Activated naive CD4-positive, alpha-beta T cell treated with anti-CD3 and anti-CD28 coated beads, Interleukin-2, amount 10 ng/mL, durations not matched to agents 7 days and 5 days (primary cell): ENCODE measurements at regions not wholly inside any gene's neighbourhood (a gene's known extent, or its start where the extent isn't known, plus 50 kb on each side); places are given as distances from the start of the nearest gene placed in this dataset.

Source experiments
- CTCF ChIA-PET: fragments of 350-600 bp; sonication (Branson Sonifier 250); formaldehyde crosslinking; loops from one replicate; lab custom pipeline; 2021; ENCODE audit warnings: antibody characterized with exemption; lab: Charles Lee
- DNase-seq: peaks from one replicate; pipeline ENCODE4 v3.0.0-alpha.2; 2020
- H3K27ac Mint-ChIP-seq: one replicate; pipeline ENCODE4 v1.8.0; 2021; ENCODE audit warnings: mild to moderate bottlenecking, moderate library complexity, mixed read lengths
- H3K27me3 Mint-ChIP-seq: one replicate; pipeline ENCODE4 v1.8.0; 2021; ENCODE audit warnings: mild to moderate bottlenecking, mixed read lengths
- H3K36me3 Mint-ChIP-seq: one replicate; pipeline ENCODE4 v1.8.0; 2021; ENCODE audit warnings: mixed read lengths
- H3K4me1 Mint-ChIP-seq: one replicate; pipeline ENCODE4 v1.8.0; 2021; ENCODE audit warnings: mixed read lengths
- H3K4me3 Mint-ChIP-seq: one replicate; pipeline ENCODE4 v1.8.0; 2021; ENCODE audit warnings: mild to moderate bottlenecking, moderate library complexity, mixed read lengths
- H3K9me3 Mint-ChIP-seq: one replicate; pipeline ENCODE4 v1.8.0; 2021; ENCODE audit warnings: mixed read lengths

DNA sequence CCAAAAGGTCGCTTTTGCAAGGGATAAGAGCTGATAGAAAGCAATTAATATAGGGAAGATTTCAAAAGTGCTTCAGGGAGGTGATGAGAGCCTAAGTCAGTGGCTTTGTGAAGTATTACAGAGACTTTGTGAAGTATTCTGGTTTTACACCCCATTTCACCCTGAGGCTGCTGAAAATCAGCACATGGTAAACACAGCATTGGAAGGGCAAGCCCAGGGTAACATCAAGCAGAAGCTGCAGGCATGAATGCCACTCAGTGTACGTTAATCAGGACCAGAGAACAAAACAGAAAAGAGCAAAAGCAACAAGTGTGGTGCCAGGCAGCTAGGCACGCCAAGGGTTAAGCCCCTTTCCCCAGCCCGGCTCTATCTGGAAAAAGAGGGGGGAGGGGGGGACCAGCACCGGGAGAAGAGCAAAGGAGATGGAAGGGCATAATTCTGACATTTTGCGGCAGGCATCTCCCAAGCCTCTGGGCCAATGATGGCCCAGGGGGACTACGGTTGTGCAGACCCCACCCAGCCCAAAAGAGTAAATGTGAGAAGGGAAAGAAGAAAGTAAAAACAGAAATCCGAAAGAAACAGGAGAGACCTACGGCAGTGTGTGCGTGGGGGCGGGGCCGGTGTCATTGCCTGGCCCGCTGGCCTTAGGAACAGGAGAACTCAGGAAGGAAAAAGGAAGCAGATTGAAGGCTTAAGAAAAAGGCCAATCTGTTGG lies 58.9 kb downstream of the DHRS2 start:
- Mint-ChIP-seq H3K27me3 (no peaks in the 10 kb centered on the region), H3K4me1 (no peaks in the 10 kb centered on the region), H3K9me3 (no peaks in the 10 kb centered on the region), H3K36me3 (no peaks in the 10 kb centered on the region), H3K27ac (no peak overlapping the region), H3K4me3 (no peak overlapping the region)
- DNase-seq = no peak
- CTCF ChIA-PET = no interaction called here

DNA sequence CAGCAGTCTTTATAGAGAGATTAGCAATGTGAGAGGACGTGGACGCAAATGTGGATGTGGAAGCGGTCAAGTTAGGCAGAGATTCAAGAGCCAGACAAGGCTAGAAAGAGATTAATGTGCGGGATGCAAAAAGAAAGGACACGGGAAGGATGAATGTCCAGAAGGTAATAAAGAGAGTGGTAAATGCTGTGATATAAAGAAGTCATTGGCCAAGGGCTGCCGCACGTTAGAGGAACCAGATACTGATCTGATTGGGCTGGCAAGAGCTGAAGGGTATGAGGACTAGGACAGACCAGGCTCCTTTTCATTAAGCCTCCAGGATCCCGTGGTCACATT lies 59.5 kb downstream of the DHRS2 start:
- no peaks in the 10 kb centered on the region for H3K9me3 Mint-ChIP-seq

GRCh38 chr14:23696701-23697239 lies 60.6 kb downstream of the DHRS2 start:
- Mint-ChIP-seq H3K4me3 (no peak overlapping the region), H3K27me3 (peaks cover 10% of the 10 kb centered on the region), H3K4me1 (no peaks in the 10 kb centered on the region), H3K27ac (no peak overlapping the region), H3K9me3 (no peaks in the 10 kb centered on the region), H3K36me3 (no peaks in the 10 kb centered on the region)
- DNase-seq = no peak
- CTCF ChIA-PET = interaction anchor here (1.0 kb wide), 1 partner anchor 65 kb away, joined by 4 read pairs; no protein-coding TSS in a partner anchor

More for the DNA sequence above, 59.5 kb downstream of the DHRS2 start:
- Mint-ChIP-seq H3K4me1 (no peaks in the 10 kb centered on the region), H3K4me3 (no peak overlapping the region), H3K27ac (no peak overlapping the region), H3K36me3 (no peaks in the 10 kb centered on the region), H3K27me3 (no peaks in the 10 kb centered on the region)
- DNase-seq = no peak
- CTCF ChIA-PET = interaction anchor here (1.0 kb wide), 1 partner anchor 63 kb away, joined by 4 read pairs; no protein-coding TSS in a partner anchor

DNA sequence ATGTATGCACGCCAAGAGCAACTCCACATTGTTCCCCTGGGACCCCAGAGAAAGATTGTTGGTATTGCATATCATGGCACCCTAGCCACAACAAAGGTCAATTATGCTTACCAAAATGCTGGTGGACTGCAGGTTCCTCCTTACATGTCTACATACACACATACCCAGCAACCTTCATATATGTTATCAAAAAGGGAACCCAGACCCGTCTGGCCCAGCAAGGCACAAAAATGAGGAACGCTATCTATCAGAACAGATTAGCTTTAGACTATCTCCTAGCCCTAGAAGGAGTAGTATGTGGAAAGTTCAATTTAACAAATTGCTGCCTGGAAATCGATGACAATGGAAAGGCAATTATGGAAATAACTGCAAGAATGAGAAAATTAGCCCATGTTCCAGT lies 61.5 kb downstream of the DHRS2 start:
- no peak overlapping the region for H3K4me3 Mint-ChIP-seq
- H3K36me3 Mint-ChIP-seq = no peaks in the 10 kb centered on the region
- no peak overlapping the region for H3K27ac Mint-ChIP-seq
- H3K4me1 Mint-ChIP-seq = no peaks in the 10 kb centered on the region
- CTCF ChIA-PET = no interaction called here
- H3K27me3 Mint-ChIP-seq = peaks cover 11% of the 10 kb centered on the region
- peaks cover under 1% of the 10 kb centered on the region for H3K9me3 Mint-ChIP-seq
- DNase-seq = no peak

GRCh38 chr14:23702656-23703426 lies 66.7 kb downstream of the DHRS2 start:
- Mint-ChIP-seq H3K27ac (no peak overlapping the region), H3K9me3 (peaks cover 22% of the 10 kb centered on the region), H3K4me3 (no peak overlapping the region), H3K27me3 (peaks cover 11% of the 10 kb centered on the region), H3K36me3 (no peaks in the 10 kb centered on the region), H3K4me1 (no peaks in the 10 kb centered on the region)
- no peak for DNase-seq
- CTCF ChIA-PET = no interaction called here

DNA sequence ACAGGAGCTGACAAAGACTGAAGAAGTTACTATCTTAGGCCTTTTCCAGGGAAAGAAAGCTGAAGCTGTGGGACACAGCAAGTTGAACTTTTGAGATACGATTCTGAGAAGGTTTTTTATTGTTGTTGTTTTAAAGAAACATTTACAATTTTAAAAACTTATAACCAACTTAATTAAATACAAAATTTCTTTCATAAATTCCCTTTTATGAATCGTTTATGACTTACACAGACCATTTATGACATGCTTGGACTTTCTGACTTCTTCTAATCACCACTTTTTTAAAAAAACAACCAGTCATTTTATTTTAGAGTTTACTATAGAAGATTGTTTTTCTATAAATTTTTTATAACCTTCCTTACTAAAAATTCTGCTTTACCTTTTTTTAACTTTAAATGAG lies 68.7 kb downstream of the DHRS2 start:
- no peak overlapping the region for H3K27ac Mint-ChIP-seq
- CTCF ChIA-PET = no interaction called here
- no peaks in the 10 kb centered on the region for H3K36me3 Mint-ChIP-seq
- H3K9me3 Mint-ChIP-seq = peaks cover 22% of the 10 kb centered on the region
- no peak overlapping the region for H3K4me3 Mint-ChIP-seq
- no peak for DNase-seq
- no peaks in the 10 kb centered on the region for H3K4me1 Mint-ChIP-seq
- H3K27me3 Mint-ChIP-seq = peaks cover 11% of the 10 kb centered on the region

- H3K9me3 Mint-ChIP-seq = peaks cover 22% of the 10 kb centered on the region
- no peak overlapping the region for H3K4me3 Mint-ChIP-seq
- no peak overlapping the region for H3K27ac Mint-ChIP-seq
- CTCF ChIA-PET = interaction anchor here (0.6 to 1.0 kb wide), 2 partner anchors 20 to 75 kb away, joined by 3 read pairs; no protein-coding TSS in a partner anchor
- no peaks in the 10 kb centered on the region for H3K4me1 Mint-ChIP-seq
- H3K36me3 Mint-ChIP-seq = no peaks in the 10 kb centered on the region
- DNase-seq = no peak
- H3K27me3 Mint-ChIP-seq = no peaks in the 10 kb centered on the region
These were observed 71.3 kb downstream of the DHRS2 start for GRCh38 chr14:23707415-23707814.

DNA sequence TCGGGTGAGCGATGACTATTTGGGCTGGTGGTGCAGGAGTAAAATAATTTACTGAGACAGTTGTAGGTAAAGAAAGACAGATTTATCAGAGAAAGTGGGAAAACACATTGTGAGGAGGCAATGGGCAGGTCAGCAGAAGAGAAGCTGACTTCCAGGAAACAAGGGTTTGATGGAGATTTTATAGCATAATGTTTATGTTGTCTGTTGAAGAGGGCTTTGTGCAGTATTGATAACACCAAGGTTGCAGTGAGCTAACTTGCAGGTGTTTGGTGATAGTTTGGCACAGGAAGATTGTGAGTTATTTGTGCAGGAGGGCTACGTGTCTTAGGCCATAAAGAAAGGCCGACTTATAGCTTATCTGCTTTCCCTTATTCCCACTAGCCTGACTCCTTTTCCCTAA lies 72.2 kb downstream of the DHRS2 start:
- no peak overlapping the region for H3K27ac Mint-ChIP-seq
- no peak for DNase-seq
- CTCF ChIA-PET = interaction anchor here (1.0 kb wide), 1 partner anchor 76 kb away, joined by 3 read pairs; no protein-coding TSS in a partner anchor
- H3K4me3 Mint-ChIP-seq = no peak overlapping the region
- H3K9me3 Mint-ChIP-seq = peaks cover 17% of the 10 kb centered on the region
- H3K27me3 Mint-ChIP-seq = no peaks in the 10 kb centered on the region
- H3K36me3 Mint-ChIP-seq = no peaks in the 10 kb centered on the region
- H3K4me1 Mint-ChIP-seq = no peaks in the 10 kb centered on the region

- no peak for DNase-seq
- CTCF ChIA-PET = no interaction called here
- Mint-ChIP-seq H3K4me3 (no peak overlapping the region), H3K9me3 (peaks cover 13% of the 10 kb centered on the region), H3K36me3 (no peaks in the 10 kb centered on the region), H3K27me3 (no peaks in the 10 kb centered on the region), H3K4me1 (no peaks in the 10 kb centered on the region), H3K27ac (no peak overlapping the region)
These were observed 73.8 kb downstream of the DHRS2 start for GRCh38 chr14:23709923-23710322.

DNA sequence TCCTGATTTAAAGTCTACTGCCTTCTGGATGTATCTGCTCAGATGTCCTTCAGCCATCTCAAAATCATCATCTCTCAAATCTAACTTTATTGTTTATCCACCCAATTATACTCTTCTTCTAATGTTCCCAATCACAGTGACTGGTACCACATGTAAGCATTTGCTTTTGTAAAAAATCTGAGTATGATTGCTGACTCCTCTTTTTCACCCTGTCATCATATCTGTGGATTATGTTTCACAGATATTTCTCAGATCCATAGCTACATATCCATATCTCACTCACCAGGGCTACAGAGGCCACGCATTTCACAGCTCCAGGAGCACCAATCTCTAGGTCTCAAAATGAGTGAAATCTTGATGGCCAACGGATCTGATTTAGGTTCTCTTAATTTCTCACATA lies 76.1 kb downstream of the DHRS2 start:
- CTCF ChIA-PET = no interaction called here
- H3K4me3 Mint-ChIP-seq = no peak overlapping the region
- H3K4me1 Mint-ChIP-seq = no peaks in the 10 kb centered on the region
- H3K27ac Mint-ChIP-seq = no peak overlapping the region
- no peak for DNase-seq
- no peaks in the 10 kb centered on the region for H3K36me3 Mint-ChIP-seq
- peaks cover 1% of the 10 kb centered on the region for H3K9me3 Mint-ChIP-seq
- no peaks in the 10 kb centered on the region for H3K27me3 Mint-ChIP-seq

DNA sequence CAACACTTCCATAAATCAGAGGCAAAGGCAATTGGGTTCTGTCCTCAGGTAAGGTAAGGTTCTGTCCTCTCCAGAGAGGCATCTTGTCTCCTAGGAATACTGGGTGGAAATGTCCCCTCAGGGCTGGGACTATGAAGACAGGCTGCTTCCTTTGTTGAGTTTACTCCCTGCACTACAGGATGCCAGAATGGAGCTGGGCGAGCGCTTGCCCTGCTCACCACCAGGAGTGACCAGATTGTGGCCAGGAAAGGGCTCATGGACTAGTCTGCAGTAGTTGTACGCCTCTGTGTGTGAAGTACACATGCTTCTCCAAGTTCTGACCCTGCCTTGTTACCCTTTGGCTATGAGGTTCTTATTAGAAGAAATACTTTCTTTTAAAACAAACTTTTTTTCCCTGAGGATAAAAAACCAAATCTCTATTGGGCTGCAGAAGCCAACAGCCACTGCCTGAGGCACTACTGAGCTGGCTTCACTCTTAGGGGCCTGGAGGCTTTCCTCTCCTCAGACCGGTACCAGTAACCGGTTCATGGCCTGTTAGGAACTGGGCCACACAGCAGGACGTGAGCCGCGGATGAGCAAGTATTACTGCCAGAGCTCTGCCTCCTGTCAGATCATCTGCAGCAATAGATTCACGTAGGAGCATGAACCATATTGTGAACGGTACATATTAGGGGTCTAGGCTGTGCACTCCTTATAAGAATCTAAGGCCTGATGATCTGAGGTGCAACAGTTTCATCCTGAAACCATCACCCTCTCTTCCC lies 83.2 kb downstream of the DHRS2 start:
- no peaks in the 10 kb centered on the region for H3K36me3 Mint-ChIP-seq
- no peak overlapping the region for H3K27ac Mint-ChIP-seq
- CTCF ChIA-PET = no interaction called here
- H3K4me3 Mint-ChIP-seq = no peak overlapping the region
- H3K4me1 Mint-ChIP-seq = no peaks in the 10 kb centered on the region
- H3K9me3 Mint-ChIP-seq = no peaks in the 10 kb centered on the region
- H3K27me3 Mint-ChIP-seq = peaks cover 4% of the 10 kb centered on the region
- no peak for DNase-seq

GRCh38 chr14:23722675-23723074 lies 86.5 kb downstream of the DHRS2 start:
- no peaks in the 10 kb centered on the region for H3K36me3 Mint-ChIP-seq

DNA sequence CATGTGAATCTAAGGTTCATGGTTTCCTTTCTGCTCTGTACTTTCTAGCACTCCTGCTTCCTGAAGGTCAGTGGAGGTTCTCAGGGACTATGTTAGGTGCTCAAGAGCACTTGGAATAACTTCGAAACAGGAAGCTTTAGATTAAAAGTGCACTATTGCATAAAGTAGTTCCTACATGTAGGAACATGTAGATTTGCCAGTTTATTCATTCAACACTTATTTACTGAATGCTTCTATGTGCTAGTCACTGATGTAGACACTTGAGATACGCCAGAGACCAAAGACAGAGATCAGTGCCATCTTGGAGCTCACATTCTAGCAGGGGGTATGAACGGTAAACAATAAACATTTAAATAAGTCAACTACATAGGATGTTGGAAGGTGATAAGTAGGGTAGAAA lies 87.7 kb downstream of the DHRS2 start:
- no peak for DNase-seq
- H3K9me3 Mint-ChIP-seq = no peaks in the 10 kb centered on the region
- CTCF ChIA-PET = no interaction called here

More at GRCh38 chr14:23722675-23723074, 86.5 kb downstream of the DHRS2 start:
- CTCF ChIA-PET = interaction anchor here (1.0 kb wide), 1 partner anchor 188 kb away, joined by 3 read pairs; no protein-coding TSS in a partner anchor
- no peak for DNase-seq
- Mint-ChIP-seq H3K4me1 (no peaks in the 10 kb centered on the region), H3K27ac (no peak overlapping the region), H3K4me3 (no peak overlapping the region), H3K9me3 (no peaks in the 10 kb centered on the region), H3K27me3 (peaks cover 4% of the 10 kb centered on the region)

GRCh38 chr14:23725528-23725927 lies 89.4 kb downstream of the DHRS2 start:
- H3K27me3 Mint-ChIP-seq = no peaks in the 10 kb centered on the region
- H3K4me3 Mint-ChIP-seq = no peak overlapping the region
- H3K27ac Mint-ChIP-seq = no peak overlapping the region
- no peaks in the 10 kb centered on the region for H3K36me3 Mint-ChIP-seq
- no peaks in the 10 kb centered on the region for H3K9me3 Mint-ChIP-seq
- CTCF ChIA-PET = no interaction called here
- no peak for DNase-seq
- no peaks in the 10 kb centered on the region for H3K4me1 Mint-ChIP-seq

More for the DNA sequence above, 87.7 kb downstream of the DHRS2 start:
- Mint-ChIP-seq H3K27me3 (peaks cover 2% of the 10 kb centered on the region), H3K27ac (no peak overlapping the region), H3K36me3 (no peaks in the 10 kb centered on the region), H3K4me3 (no peak overlapping the region), H3K4me1 (no peaks in the 10 kb centered on the region)
